Tibial artery (tissue), 4 donors: ENCODE measurements at regions not wholly inside any gene's neighbourhood (a gene's known extent, or its start where the extent isn't known, plus 50 kb on each side); places are given as distances from the start of the nearest gene placed in this dataset.

Experiments used
- DNase-seq, 2 donors: peaks; one replicate each; pipeline ENCODE4 v3.0.0-alpha.2; 2019
- H3K27ac ChIP-seq, 2 donors: fragments of 200-600 bp; sonication (generic) in 1 of 2; 1 replicate in 1 of 2; 2 replicates in 1 of 2; pipeline ENCODE4 v1.5.1; 2018 to 2019; ENCODE audit warnings: mild to moderate bottlenecking in 1 of 2
- H3K27me3 ChIP-seq, 2 donors: fragments of 200-600 bp; sonication (generic) in 1 of 2; one replicate each; pipeline versions ENCODE4 v1.5.1 to v1.6.0; 2016 to 2019
- H3K36me3 ChIP-seq, 3 donors: fragments of 200-600 bp; sonication (generic) in 2 of 3; one replicate each; pipeline ENCODE4 v1.5.1; 2016 to 2019; ENCODE audit warnings: mild to moderate bottlenecking in 2 of 3
- H3K4me1 ChIP-seq, 4 donors: fragments of 200-600 bp; sonication (generic) in 2 of 4; 1 replicate in 3 of 4; 2 replicates in 1 of 4; pipeline ENCODE4 v1.5.1; 2016 to 2019
- H3K4me3 ChIP-seq, 2 donors: fragments of 200-600 bp; sonication (generic) in 1 of 2; 1 replicate in 1 of 2; 2 replicates in 1 of 2; pipeline ENCODE4 v1.5.1; 2018 to 2019; ENCODE audit warnings: mild to moderate bottlenecking in 2 of 2
- H3K9me3 ChIP-seq, 3 donors: fragments of 200-600 bp; sonication (generic) in 1 of 3; one replicate each; pipeline ENCODE4 v1.5.1; 2016 to 2019
- CTCF ChIP-seq, 2 experiments: fragments of 200-600 bp in 1 of 2; fragments of 450-650 bp in 1 of 2; IDR thresholded peaks; one replicate each; pipeline ENCODE4 v1.5.1; 2017 to 2019; ENCODE audit warnings: antibody characterized with exemption in 2 of 2, mild to moderate bottlenecking in 1 of 2, moderate library complexity in 1 of 2
- intact Hi-C: fragments of 100-400 bp; cut with DNase I; formaldehyde crosslinking; loops from one replicate; pipeline ENCODE4 v1.15.0; 2023; ENCODE audit warnings: low total_unique reads

GRCh38 chr2:16764487-16764886, 98.9 kb upstream of the CYRIA start:
- Histone ChIP-seq H3K27ac (no peak overlapping the region), H3K27me3 (no peaks in the 10 kb centered on the region), H3K36me3 (no peaks in the 10 kb centered on the region), H3K4me3 (no peak overlapping the region), H3K4me1 (no peaks in the 10 kb centered on the region), H3K9me3 (no peaks in the 10 kb centered on the region)
- no peak for DNase-seq
- intact Hi-C loops, result no loop called here
- no peak for TF ChIP-seq CTCF (IDR thresholded peaks at IDR 0.05)

- H3K27me3 ChIP-seq, result no peaks in the 10 kb centered on the region
- no peak for TF ChIP-seq CTCF (IDR thresholded peaks at IDR 0.05)
- DNase-seq, result no peak
- H3K4me3 ChIP-seq, result no peak overlapping the region
- no peaks in the 10 kb centered on the region for H3K4me1 ChIP-seq
- intact Hi-C loops, result no loop called here
- H3K27ac ChIP-seq, result no peak overlapping the region
- H3K9me3 ChIP-seq, result no peaks in the 10 kb centered on the region
- H3K36me3 ChIP-seq, result no peaks in the 10 kb centered on the region
These were observed 97.9 kb upstream of the CYRIA start for GRCh38 chr2:16763493-16763899.

- Histone ChIP-seq H3K4me1 (no peaks in the 10 kb centered on the region), H3K27me3 (no peaks in the 10 kb centered on the region), H3K27ac (no peak overlapping the region), H3K36me3 (no peaks in the 10 kb centered on the region), H3K4me3 (no peak overlapping the region), H3K9me3 (no peaks in the 10 kb centered on the region)
- no peak for TF ChIP-seq CTCF (IDR thresholded peaks at IDR 0.05)
- DNase-seq, result no peak
- intact Hi-C loops, result no loop called here
These were observed 97.4 kb upstream of the CYRIA start for GRCh38 chr2:16763056-16763455.

GRCh38 chr2:16760426-16760825, 94.8 kb upstream of the CYRIA start:
- TF ChIP-seq CTCF (IDR thresholded peaks at IDR 0.05), result no peak
- DNase-seq, result no peak
- H3K27ac ChIP-seq, result no peak overlapping the region
- H3K36me3 ChIP-seq, result no peaks in the 10 kb centered on the region
- H3K4me3 ChIP-seq, result no peak overlapping the region
- intact Hi-C loops, result no loop called here
- no peaks in the 10 kb centered on the region for H3K9me3 ChIP-seq
- H3K4me1 ChIP-seq, result no peaks in the 10 kb centered on the region
- peaks cover 0 to 3% of the 10 kb centered on the region in 2 donors for H3K27me3 ChIP-seq

DNA sequence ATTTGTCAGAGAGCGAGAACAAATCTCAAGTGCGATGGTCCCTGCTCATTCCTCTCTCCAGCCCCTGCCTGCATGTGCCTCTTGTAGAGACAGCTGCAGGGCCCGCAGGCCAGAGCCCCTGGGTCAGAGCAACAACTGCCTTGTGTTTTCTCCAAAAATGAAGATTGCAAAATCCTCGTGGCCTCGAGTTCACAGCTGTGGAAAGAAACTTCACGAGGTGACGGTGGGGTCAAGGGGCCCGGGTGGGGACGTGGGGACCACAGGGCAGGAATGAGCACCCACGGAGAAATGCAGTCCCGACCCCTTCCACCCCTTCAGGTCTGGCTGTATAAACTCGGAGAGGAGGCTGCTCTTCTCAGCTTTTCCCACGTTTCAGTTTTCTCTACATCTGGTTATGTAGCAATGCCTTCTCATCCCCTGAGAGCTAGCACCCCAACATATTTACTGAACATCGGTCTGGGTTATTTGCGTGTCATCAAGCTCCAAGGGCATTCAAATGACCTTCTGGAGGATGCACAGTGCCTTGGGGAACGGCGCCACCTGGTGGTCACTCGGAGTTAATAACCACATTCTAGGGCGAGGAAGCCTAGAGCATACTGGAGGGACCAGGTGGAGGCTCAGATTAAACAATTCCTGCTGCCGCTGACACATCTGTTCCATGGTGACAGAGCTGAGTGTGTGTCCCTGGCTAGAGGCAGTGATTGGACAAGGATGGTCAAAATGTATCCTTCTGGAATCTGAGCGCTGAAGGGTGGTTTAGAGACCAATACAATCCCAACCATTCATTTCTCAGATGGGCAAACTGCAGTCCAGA, 91.4 kb upstream of the CYRIA start:
- Histone ChIP-seq H3K4me1 (no peaks in the 10 kb centered on the region), H3K36me3 (no peaks in the 10 kb centered on the region), H3K4me3 (no peak overlapping the region), H3K27me3 (peaks cover 0 to 3% of the 10 kb centered on the region in 2 donors), H3K9me3 (no peaks in the 10 kb centered on the region), H3K27ac (no peak overlapping the region)
- peak; percentile 84 to 88 for TF ChIP-seq CTCF (IDR thresholded peaks at IDR 0.05)
- peak; percentile 57 to 77 for DNase-seq
- intact Hi-C loops, result loop anchor here (5.0 kb wide), 1 partner anchor 145 kb away; no protein-coding TSS in a partner anchor
